HEK293 (cell line): ENCODE measurements at regions not wholly inside any gene's neighbourhood (a gene's known extent, or its start where the extent isn't known, plus 50 kb on each side); places are given as distances from the start of the nearest gene placed in this dataset.

Experiments used
- CTCF ChIA-PET: fragments of 350-600 bp; formaldehyde crosslinking; extraction: SDS; loops from one replicate; lab custom pipeline; 2021; ENCODE audit warnings: antibody characterized with exemption; lab: Yijun Ruan, JAX
- POLR2A ChIA-PET: fragments of 300-600 bp; formaldehyde crosslinking; extraction: SDS; loops from one replicate; lab custom pipeline; 2020; ENCODE audit warnings: antibody characterized with exemption, inconsistent platforms; lab: Yijun Ruan, JAX
- H3K27ac ChIP-seq: fragments of 200-500 bp; sonication (Bioruptor generic); 2 replicates; pipeline ENCODE4 v1.5.1; 2014; ENCODE audit warnings: low read depth, low read length, control low read depth, inconsistent platforms; ENCODE audit errors: extremely low read depth
- H3K36me3 ChIP-seq, 2 experiments: fragments of 200-500 bp in 1 of 2; sonication (Bioruptor generic) in 1 of 2; 1 replicate in 1 of 2; 2 replicates in 1 of 2; pipeline ENCODE4 v1.5.1; 2014 to 2017; ENCODE audit warnings: inconsistent platforms in 2 of 2, low read length in 2 of 2; ENCODE audit not compliant: control insufficient read depth in 2 of 2, insufficient read depth in 1 of 2
- H3K4me1 ChIP-seq: fragments of 200-500 bp; sonication (Bioruptor generic); 2 replicates; pipeline ENCODE4 v1.5.1; 2014; ENCODE audit warnings: mild to moderate bottlenecking, low read length, inconsistent platforms; ENCODE audit not compliant: control insufficient read depth, insufficient read depth
- H3K4me3 ChIP-seq: 2 replicates; pipeline ENCODE4 v1.5.1; 2011; ENCODE audit warnings: low read depth, mild to moderate bottlenecking, control low read depth, low read length, moderate library complexity
- H3K9me3 ChIP-seq: fragments of 200-500 bp; sonication (Bioruptor generic); 2 replicates; pipeline ENCODE4 v1.5.1; 2014; ENCODE audit warnings: low read depth, low read length, inconsistent platforms; ENCODE audit not compliant: control insufficient read depth, insufficient read depth
- BCL6B ChIP-seq: fragments of 450-650 bp; formaldehyde crosslinking; IDR thresholded peaks from 2 replicates; pipeline ENCODE4 v1.5.1; 2017; ENCODE audit warnings: missing biosample characterization, missing genetic modification characterization
- KLF1 ChIP-seq: fragments of 450-650 bp; formaldehyde crosslinking; IDR thresholded peaks from 2 replicates; pipeline ENCODE4 v1.5.1; 2016; ENCODE audit warnings: missing biosample characterization, missing genetic modification characterization
- PRDM10 ChIP-seq: fragments of 450-650 bp; formaldehyde crosslinking; IDR thresholded peaks from 2 replicates; pipeline ENCODE4 v1.5.1; 2016; ENCODE audit warnings: missing biosample characterization, missing genetic modification characterization
- PRDM6 ChIP-seq: fragments of 450-650 bp; formaldehyde crosslinking; IDR thresholded peaks from 2 replicates; pipeline ENCODE4 v1.5.1; 2017; ENCODE audit warnings: missing biosample characterization, missing genetic modification characterization
- REST ChIP-seq: fragments of 450-650 bp; formaldehyde crosslinking; IDR thresholded peaks from 2 replicates; pipeline ENCODE4 v1.5.1; 2016; ENCODE audit warnings: missing biosample characterization, missing genetic modification characterization
- ZFP69B ChIP-seq: fragments of 450-650 bp; formaldehyde crosslinking; IDR thresholded peaks from 2 replicates; pipeline ENCODE4 v1.5.1; 2016; ENCODE audit warnings: missing biosample characterization, missing genetic modification characterization
- ZNF148 ChIP-seq: fragments of 450-650 bp; formaldehyde crosslinking; IDR thresholded peaks from 2 replicates; pipeline ENCODE4 v1.5.0; 2017; ENCODE audit warnings: missing biosample characterization, missing genetic modification characterization, borderline replicate concordance
- ZNF155 ChIP-seq: fragments of 450-650 bp; formaldehyde crosslinking; IDR thresholded peaks from 2 replicates; pipeline ENCODE4 v1.5.1; 2016; ENCODE audit warnings: missing biosample characterization, missing genetic modification characterization
- ZNF214 ChIP-seq: fragments of 450-650 bp; formaldehyde crosslinking; IDR thresholded peaks from 2 replicates; pipeline ENCODE4 v1.5.1; 2017; ENCODE audit warnings: missing biosample characterization, mild to moderate bottlenecking, missing genetic modification characterization, borderline replicate concordance
- ZNF501 ChIP-seq: fragments of 450-650 bp; formaldehyde crosslinking; IDR thresholded peaks from 2 replicates; pipeline ENCODE4 v1.5.1; 2016; ENCODE audit warnings: missing biosample characterization, missing genetic modification characterization
- ZNF529 ChIP-seq: fragments of 450-650 bp; formaldehyde crosslinking; IDR thresholded peaks from 2 replicates; pipeline ENCODE4 v1.5.1; 2017; ENCODE audit warnings: missing genetic modification characterization, missing biosample characterization; ENCODE audit not compliant: insufficient replicate concordance
- ZNF530 ChIP-seq: fragments of 450-650 bp; formaldehyde crosslinking; IDR thresholded peaks from 2 replicates; pipeline ENCODE4 v1.5.1; 2016; ENCODE audit warnings: low read depth, missing biosample characterization, missing genetic modification characterization
- ZNF610 ChIP-seq: fragments of 450-650 bp; formaldehyde crosslinking; IDR thresholded peaks from 2 replicates; pipeline ENCODE4 v1.5.1; 2016; ENCODE audit warnings: missing biosample characterization, missing genetic modification characterization, borderline replicate concordance

- CTCF ChIA-PET = no interaction called here
- H3K4me3 ChIP-seq = no peak overlapping the region
- TF ChIP-seq ZNF530 (tag by site-specific recombination) (no peak), ZNF214 (tag by site-specific recombination) (no peak), KLF1 (tag by site-specific recombination) (no peak), ZNF501 (tag by site-specific recombination) (no peak), BCL6B (tag by site-specific recombination) (no peak), PRDM6 (no peak)
- no peaks in the 10 kb centered on the region for H3K4me1 ChIP-seq
- no peaks in the 10 kb centered on the region for H3K36me3 ChIP-seq
- no peaks in the 10 kb centered on the region for H3K9me3 ChIP-seq
- H3K27ac ChIP-seq = no peak overlapping the region
- POLR2A ChIA-PET = no interaction called here
Observed at GRCh38 chr2:6623746-6624145, 242.0 kb downstream of the CMPK2 start.

GRCh38 chr2:6626401-6627012 lies 239.2 kb downstream of the CMPK2 start:
- TF ChIP-seq ZNF148 (tag by site-specific recombination) (no peak), ZNF155 (no peak), PRDM10 (no peak), ZNF529 (tag by site-specific recombination) (no peak), REST (no peak), ZNF610 (tag by site-specific recombination) (no peak), ZFP69B (tag by site-specific recombination) (no peak)
- H3K4me3 ChIP-seq = no peak overlapping the region
- CTCF ChIA-PET = no interaction called here
- no peaks in the 10 kb centered on the region for H3K36me3 ChIP-seq
- no peaks in the 10 kb centered on the region for H3K4me1 ChIP-seq
- POLR2A ChIA-PET = no interaction called here
- no peak overlapping the region for H3K27ac ChIP-seq
- H3K9me3 ChIP-seq = no peaks in the 10 kb centered on the region
